T-helper 1 cell (primary cell): ENCODE measurements at regions not wholly inside any gene's neighbourhood (a gene's known extent, or its start where the extent isn't known, plus 50 kb on each side); places are given as distances from the start of the nearest gene placed in this dataset.
"Not testable (repeated sequence)": the region's sequence is repeated elsewhere in the genome, so short reads cannot be mapped to it uniquely, and the experiment has no call there.

ENCODE experiments used
- DNase-seq, 5 donors: peaks; one replicate each; pipeline ENCODE4 v3.0.0-alpha.2; 2012 to 2020

DNA sequence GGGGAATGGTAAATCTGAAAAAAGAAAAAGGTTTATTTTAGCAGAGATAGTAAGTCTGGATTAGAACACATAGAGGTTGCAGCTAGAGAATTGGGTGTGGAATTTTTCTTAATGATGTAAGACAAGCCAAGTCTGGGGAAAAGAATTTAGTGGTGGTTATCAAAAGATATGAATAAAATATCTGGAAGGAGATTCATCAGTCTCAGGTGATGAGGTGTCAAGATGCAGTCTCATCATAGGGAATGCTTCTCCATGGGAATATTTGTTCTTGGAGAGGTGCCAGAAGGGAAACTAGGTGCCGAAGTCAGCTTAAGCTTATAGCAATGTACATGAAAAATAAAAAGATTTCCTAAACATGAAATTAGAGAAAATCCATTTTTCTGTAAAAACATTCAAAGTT, 504.1 kb upstream of the NR3C2 start:
- no peak for DNase-seq

DNA sequence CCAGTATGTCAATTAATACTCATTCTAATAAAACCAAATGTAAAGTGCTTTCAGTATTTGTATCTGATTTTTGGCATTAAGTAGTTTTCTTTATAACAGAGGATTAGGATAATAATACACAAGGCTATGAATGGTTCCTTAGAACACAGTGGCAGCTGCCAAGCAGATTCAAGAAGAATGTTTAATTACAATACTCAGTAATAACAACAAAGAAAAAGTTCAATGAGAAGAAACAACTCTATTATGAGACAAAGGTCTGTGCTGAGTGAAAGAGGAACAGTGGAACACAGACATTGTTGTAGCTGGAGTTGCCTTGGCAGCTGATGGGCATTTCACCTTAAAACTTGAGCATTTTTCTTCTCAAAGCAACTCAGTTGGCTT, 502.6 kb upstream of the NR3C2 start:
- no peak for DNase-seq

DNA sequence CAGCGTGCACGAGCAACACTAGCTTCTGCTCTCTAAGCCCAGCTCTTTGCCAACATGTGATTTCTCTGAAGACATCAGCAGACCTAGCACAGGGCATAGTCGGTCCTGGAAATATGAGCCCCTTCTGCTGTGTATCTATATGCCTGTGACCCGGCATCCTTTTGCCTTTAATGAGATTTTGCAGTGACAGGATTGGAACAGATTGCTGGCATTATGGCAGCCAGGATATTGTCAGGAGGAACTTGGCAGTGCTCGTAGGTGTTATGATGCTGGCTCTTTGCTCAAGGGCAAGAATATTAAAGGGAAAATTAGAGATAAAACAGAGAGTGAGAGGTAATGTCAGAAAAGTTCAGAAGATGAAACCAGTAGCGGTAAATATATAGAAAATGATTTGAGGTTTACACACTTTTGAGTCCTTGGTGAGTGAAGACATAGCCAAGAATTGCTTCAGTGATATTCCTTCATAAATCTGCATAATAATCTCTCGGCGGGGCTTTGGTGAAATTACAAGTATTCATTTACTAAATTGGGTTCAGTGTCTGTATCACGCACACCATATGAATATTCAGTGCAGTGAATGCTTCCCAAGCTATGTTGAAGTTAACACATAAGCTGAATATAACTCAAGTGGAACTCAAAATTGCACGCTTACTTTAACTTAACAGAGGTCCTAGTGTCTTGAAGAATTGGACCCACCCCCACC, 502.1 kb upstream of the NR3C2 start:
- DNase-seq: no peak

DNA sequence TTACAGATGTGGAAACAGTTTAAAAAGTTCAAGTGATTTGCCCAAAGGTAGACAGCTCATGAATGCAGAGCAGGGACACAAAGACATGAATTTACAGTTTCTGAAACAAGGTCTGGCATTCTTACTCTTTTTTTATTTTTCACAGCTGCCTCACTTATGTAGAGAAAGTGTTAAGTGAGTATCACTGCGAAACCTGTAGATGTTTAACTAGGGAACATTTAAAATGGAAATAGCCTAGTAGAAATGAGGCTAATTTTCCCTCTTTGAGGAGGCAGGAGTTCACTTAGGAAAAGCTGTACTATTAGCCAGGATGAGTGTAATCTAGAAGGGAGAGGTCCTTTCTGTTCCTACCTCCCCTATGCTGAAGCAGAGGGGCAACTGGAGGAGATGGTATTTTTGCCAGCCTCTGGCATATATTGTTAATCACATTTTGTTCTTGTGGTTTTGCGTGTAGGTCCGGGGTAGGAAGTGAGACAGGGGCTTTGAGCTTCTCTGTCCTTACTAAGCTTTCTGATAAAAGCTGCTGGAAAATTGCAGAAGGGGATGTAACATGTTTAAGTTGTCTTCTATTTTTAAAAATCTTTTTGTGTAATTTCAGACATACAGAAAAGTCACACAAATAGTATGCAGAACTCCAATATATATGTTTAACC, 492.8 kb upstream of the NR3C2 start:
- no peak for DNase-seq

DNA sequence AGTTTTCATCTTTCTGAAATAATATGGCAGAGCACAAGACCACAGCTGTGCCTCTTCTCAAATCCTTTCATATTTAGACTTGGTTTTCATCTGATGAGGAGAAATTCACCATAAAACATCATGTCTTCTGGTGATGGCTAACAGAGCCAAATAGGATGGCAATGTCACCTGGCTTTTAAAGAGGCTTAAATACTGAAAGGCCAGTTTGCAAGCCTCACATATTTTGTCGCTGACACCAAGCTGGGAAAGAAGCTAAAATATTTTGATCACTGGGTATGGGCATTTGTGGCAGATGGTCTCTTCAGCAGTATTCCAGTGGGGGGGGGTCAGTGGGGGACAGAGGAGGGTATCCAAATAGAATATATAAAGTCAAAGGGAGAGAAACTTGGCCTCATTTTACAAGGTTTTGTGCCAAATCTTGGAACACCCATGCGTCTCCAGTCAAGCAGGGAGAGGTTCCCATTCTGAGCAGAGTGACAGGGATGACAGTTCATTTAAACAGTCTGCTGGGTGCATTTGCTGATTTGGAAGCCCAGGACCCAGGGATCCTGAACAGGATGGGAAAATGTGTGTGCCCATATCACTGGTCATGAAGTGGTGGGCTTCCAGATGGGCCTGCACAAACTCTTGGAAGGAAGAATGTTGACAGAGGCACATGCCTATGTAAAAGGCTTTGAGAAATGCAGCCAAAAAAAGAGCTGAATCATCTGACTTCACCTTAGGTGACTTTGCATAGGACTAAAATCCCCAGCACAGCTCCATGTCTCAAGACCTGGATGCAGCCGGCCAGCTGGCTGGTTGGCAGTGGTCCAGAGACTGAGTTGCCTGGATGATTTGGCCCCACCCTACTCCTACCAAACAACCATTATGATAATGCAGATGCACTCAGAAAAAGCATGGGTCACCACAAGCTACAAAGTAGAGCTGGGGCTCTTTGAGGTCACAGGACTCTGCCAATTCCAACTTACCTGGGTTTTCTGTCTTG, 484.4 kb upstream of the NR3C2 start:
- DNase-seq: no peak

DNA sequence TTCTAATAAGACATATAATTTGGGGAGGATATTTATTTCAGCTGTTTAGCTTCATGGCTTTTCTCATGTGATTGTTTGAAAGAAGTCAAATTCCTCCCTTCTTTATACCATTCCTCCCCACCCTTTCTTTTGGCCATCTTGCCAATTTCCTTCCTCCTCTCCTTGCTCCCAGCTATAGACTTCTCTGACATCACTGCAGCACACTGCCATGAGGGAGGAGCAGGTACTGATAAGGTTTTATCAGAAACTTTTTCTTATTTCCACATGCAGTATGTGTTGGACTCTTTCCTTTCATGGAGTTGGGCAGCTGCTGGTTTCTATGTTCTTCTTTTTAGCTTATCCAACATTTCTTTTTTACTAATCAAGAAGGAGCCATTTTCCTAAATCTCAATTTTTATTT, 481.7 kb upstream of the NR3C2 start:
- DNase-seq: no peak

DNA sequence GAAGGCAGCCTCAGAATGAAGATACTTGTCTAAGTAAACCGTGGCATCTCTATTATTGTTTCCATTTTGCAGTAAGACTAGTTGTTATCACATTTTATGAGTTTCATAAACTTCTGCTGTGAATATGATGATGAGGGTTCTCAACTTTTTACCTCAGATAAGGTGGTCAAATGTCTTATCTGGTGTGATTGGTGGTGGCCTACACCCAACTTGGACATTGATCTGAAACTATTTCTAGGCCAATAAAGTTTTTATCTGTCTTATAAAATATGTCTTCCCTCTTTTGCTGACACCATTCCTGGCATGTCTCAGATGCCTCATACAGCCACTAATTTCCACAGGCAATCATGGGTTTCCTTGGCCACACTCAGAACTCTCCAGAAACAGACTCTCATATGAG, 480.3 kb upstream of the NR3C2 start:
- DNase-seq: no peak

DNA sequence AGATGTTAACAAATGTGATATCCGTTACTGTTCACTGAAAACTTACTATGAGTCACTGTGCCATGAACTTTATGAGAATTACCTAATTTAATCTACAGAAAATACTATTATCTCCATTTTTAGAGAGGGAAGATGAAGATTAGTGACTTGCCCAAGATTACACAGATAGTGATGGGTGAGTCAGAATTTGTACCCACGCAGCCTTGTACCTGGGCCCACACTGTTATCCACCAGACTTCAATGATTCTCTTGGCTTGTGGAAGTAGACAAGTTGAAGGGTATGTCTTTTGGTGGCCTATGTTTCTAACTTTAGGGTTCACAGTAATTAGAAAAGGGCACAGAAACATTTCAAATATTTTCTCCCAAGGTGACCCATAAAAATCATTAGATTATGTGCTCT, 472.5 kb upstream of the NR3C2 start:
- no peak for DNase-seq

DNA sequence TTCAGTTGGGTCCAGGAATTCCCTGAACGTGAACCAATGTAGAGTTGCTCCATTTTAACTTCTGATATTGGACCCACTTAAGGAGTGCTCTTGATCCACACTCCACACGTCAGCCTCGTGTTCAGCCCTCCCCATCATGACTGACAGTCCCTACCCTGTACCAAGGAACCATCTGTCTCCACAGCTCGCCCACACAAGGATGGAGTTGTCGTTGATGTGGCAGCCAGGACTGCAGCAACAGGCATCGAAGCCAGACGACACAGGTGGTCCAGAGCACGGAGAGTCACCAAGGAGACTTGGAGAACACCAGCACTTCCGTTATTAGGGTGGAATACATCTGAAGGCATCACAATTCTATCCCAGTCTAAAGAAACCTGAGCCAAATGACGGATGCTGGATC, 472.1 kb upstream of the NR3C2 start:
- no peak for DNase-seq

DNA sequence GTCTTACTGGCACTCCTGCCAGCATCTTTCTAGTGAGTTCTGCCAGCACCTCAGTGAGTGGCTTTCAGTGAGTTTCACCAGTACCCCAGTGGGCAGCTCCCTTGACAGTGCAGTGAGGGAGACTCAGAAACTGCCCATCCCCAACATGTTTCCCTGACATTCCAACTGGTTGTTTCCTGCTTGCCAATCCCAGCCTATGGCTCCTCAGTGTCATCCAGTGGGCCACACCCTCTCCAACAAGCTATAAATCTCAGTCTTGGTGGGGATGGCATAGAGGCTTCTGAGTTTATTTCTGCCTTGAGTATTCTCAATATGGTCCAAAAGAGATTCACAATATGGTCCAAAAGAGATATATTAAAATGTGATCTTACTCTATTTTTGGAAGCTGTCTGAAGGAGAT, 461.2 kb upstream of the NR3C2 start:
- no peak for DNase-seq

DNA sequence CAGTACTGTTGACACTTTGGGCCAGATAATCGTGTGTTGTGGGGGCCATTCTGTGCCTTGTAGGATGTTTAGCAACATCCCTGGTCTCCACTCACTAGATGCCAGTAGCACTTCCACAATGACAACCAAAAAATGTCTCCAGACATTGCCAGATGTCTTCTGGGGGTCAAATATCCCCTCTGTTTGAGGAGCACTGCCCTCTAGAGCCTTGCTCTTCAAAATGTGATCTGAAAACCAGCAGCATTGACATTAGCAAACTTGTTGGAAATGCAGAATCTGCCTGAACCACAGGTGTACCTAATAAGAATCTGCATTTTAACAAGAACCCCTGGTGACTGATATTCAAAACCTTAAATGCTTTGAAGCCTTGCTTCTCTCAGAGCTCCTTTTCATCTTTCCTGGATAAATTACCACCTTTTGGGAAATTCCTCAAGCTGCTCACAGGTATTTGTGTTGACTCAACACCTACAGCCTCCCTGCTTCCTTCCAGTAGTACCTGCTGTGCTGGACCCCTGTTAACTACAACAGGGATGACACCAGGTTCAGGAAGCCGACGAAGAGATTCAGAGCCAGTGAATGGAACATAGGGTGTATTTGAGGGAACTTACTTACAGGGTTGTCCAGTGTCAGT, 459.0 kb upstream of the NR3C2 start:
- DNase-seq: no peak

DNA sequence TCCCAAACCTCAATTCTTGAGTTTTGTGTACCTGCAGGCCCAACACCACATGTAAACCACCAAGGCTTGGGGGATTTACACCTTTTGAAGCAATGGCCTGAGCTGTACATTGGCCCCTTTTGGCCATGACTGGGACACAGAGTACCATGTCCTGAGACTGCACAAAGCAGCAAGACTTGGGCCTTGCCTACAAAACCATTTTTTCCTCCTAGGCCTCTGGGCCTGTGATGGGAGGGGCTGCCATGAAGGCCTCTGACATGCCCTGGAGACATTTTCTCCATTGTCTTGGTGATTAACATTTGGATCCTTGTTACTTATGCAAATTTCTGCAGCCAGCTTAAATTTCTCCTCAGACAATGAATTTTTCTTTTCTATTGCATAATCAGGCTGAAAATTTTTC, 455.9 kb upstream of the NR3C2 start:
- DNase-seq: not testable (repeated sequence)

DNA sequence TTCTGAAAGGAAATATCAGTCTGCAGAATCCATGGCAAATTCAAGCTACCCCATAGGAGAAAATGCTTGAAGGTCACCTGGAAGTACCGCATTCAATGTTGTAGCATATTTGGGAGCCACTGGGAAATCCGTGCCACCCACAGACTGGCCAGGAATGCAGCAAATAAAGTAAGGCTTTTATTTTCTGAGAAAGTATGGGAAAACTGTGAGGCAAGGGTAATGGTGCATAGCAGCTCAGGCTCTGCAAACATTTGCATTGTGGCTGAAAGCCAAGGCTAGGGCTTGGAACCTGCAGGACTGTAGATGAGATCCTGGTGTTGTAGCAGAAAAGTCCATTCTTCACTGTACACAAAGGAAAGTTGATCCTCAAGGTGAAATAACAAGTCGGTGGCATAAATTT, 450.9 kb upstream of the NR3C2 start:
- no peak for DNase-seq

DNA sequence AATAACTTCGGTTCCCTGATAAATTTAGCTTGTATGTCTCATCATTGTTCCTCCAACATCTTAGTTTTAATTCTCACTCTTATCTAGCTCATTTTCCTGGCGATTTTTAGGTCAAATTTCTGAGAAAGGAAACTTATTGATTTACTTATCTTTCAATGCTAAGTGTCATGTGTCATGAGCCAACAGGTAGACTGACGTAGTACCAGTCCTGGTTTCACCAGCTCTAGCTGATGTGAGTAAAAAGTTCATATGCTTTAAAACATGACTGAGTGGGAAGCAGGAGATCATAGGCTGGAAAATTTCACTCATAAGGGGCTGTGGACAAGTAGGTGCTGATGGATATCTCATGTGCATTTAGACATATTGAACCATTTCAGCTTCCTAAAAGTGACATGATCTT, 441.7 kb upstream of the NR3C2 start:
- DNase-seq: no peak

DNA sequence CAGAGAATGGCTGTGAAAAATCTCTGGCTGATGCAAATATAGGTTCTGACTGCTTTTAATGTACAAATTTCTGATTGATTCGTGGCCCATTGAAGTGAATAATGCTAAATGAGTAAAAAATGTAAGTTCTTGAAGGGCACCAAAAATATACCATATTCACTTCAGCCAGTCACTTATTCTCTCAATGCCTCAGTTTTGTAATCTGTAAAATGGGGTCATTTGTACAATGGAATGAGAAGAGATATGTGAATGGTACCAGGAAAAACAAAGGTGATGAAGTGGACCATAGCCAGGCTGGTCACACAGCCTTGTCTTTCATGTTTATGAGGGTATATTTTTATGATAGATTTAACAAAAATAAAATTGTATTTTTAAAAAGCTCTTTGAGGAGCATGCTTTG, 441.2 kb upstream of the NR3C2 start:
- no peak for DNase-seq

DNA sequence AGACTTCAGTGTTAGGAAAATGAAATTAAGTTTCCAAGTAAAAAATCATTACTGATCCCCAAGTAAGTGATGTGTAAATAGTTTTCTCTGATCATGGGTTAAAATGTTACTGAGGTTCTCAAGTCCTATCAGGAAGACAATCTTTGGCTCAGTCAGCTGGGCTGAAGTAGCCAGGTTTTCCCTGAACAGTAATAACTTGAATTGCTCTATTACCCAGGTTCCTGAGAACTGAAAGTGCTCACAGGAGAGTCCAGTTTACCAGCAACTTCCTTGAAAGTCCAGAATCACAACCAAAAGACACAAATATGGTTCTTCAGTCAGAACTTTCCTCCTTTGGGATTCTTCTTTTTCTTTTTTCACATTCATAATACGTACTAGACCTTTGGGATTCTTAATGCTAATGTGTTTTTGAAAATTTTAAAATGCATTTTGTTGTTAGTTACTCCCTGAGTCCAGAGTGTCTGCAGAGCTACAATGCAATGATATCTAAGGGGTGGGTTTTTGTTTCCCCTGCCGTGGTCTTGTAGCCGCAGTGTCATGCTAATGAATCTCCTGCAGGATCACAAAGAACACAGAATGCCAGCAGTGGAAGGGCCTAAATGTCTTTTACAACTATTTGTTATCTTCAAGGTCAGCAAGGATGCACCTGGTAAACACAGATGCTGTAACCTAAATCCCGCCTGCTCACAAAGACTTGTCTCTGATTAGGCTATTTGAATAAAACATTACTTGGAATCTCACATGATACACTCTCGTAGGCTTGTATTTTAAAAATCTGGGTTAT, 439.8 kb upstream of the NR3C2 start:
- DNase-seq: no peak

DNA sequence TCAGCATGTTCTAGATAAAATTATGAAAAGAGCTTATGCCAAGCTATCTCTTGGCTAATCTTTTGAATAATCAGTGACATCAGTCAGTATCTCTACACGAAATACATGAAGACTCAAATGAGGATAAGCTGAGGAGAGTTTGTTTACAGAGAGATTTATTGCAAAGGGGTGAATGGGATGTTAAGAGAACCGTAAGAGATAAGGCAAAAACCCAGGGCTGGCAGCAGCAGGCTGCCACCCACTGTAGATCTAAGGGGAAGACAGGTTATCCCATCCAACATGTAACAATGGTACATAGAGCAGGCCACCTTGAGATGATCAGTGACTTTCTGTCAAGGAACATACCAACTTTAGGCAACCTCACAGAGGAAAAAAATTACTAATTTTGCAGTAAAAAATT, 432.1 kb upstream of the NR3C2 start:
- no peak for DNase-seq

DNA sequence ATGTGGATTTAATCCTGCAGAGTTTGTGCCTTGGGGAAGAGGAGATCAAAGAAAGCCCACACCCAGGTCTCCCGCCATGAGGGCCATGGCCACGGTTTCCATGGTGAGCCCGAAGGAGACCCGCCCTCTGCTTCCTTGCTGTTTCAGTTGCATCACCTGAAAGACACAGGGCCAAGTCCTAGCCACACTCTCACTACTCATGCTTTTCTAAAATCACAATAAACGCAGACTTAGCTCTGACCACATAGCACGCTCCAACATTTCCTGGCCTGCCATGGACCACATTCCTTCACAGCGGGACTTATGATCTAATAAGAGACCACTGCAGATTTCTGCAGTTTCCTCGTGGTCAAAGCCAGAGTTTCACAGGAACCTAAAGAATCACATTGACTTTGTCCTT, 426.0 kb upstream of the NR3C2 start:
- no peak for DNase-seq

DNA sequence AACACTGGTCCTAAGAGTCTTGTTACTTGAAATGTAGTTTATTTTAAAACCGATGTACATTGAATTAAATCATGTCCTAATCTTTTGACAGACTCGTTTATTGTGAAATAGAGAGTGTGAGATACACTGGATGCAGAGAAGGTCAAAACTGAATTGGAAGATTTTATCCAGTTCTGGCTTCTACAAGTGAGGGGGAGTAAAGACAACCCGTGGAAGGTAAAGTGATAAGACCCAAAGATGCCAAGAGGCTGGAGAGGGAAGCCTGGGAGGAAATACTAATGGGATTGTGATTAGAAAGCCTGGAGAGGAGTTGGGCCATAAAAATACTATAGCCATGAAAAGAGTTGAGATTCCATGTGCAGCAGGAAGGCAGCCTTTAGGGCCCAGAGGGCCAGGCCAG, 424.5 kb upstream of the NR3C2 start:
- DNase-seq: no peak

DNA sequence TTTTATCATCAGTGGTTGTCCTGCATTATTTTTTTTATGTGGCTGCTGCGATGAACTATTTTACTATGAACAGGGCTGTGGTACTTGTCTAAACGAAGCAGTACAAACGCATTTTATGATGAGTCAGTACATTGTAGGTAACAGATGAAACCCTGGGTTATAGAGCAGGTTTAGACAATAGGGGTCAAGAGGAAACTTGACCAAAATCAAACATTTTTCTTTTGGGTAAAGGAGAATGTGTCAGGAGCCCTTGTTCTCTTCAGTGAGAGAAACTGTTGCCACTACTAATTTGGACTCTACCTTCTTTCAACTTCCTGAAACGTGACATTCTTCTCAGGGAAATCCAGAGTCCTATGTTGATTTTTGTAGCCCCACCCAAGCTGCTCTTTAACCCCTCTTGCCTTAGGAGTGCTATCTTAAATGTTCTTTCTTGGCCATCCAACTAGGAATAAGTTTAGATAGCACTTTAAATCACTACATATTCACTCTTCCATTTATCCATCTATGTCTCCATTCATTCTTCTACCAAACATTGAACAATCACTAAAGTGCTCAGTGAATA, 415.8 kb upstream of the NR3C2 start:
- no peak for DNase-seq

DNA sequence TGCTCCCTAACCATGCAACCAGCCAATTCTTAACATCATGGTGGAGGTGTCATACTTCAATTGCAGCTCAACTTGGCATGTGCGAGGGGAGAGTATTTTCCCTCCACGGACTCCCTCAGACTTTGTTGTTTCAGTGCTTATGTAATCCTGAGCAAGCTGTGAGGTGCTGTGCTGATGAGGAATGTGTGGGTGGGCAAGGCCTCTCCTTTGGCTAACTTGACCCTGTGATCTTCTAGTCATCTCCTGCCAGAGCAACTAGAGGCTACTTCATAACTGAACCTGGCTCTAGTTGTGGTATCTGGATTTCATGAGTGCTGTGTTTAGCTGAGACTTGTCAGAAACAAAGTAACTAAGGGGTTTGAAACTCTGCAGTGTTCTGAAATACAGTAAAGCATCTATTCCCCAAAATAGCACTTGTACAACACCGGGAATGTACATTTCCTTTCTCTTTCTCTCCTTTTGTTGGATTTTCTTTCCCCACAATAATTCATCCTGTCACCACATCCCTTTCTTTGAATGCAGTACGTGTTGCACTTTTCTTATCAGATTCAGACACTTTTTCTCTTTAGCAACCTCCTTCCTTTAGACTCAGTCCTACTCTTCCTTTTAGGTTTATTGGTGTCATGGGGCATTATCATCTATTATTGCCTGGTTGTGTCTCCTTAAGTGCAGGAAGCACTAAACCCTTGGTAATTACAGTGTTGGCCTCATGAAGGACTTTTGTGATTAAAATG, 415.2 kb upstream of the NR3C2 start:
- no peak for DNase-seq
